RWPE2 (cell line): ENCODE measurements at regions not wholly inside any gene's neighbourhood (a gene's known extent, or its start where the extent isn't known, plus 50 kb on each side); places are given as distances from the start of the nearest gene placed in this dataset.

Experiments
- ATAC-seq: fragments of 200-7000 bp; cut with Tn5 transposase; 3 replicates; pipeline ENCODE4 v1.9.1; 2021; ENCODE audit warnings: low read depth
- DNase-seq: peaks from one replicate; pipeline ENCODE4 v3.0.0-alpha.2; 2020; ENCODE audit warnings: low spot score
- H3K27ac ChIP-seq: fragments of 450-650 bp; 2 replicates; pipeline ENCODE4 v1.5.1; 2017; ENCODE audit warnings: mild to moderate bottlenecking; ENCODE audit not compliant: poor library complexity, severe bottlenecking
- H3K27me3 ChIP-seq: fragments of 250-450 bp; sonication (Bioruptor Pico); 2 replicates; pipeline ENCODE4 v1.5.1; 2021; ENCODE audit warnings: mild to moderate bottlenecking, moderate library complexity; ENCODE audit not compliant: insufficient read depth, poor library complexity, severe bottlenecking
- H3K36me3 ChIP-seq: fragments of 250-450 bp; sonication (Bioruptor Pico); 2 replicates; pipeline ENCODE4 v1.5.1; 2020; ENCODE audit warnings: low read depth, mild to moderate bottlenecking, moderate library complexity
- H3K4me1 ChIP-seq: fragments of 250-450 bp; sonication (Bioruptor Pico); 2 replicates; pipeline ENCODE4 v1.5.1; 2021; ENCODE audit warnings: mild to moderate bottlenecking, moderate library complexity; ENCODE audit not compliant: insufficient read depth, poor library complexity, severe bottlenecking
- H3K4me3 ChIP-seq: fragments of 250-450 bp; sonication (Bioruptor Pico); 2 replicates; pipeline ENCODE4 v1.5.1; 2021; ENCODE audit warnings: mild to moderate bottlenecking, moderate library complexity; ENCODE audit not compliant: severe bottlenecking
- H3K9me3 ChIP-seq: fragments of 250-450 bp; sonication (Bioruptor Pico); 2 replicates; pipeline ENCODE4 v1.5.1; 2021; ENCODE audit warnings: mild to moderate bottlenecking, moderate library complexity; ENCODE audit not compliant: severe bottlenecking
- TF ChIP-seq, protein P1 (sequence below): fragments of 450-650 bp; IDR thresholded peaks from one replicate; pipeline ENCODE4 v1.5.1; 2017; ENCODE audit warnings: mild to moderate bottlenecking, moderate library complexity; ENCODE audit not compliant: poor library complexity, severe bottlenecking

DNA sequence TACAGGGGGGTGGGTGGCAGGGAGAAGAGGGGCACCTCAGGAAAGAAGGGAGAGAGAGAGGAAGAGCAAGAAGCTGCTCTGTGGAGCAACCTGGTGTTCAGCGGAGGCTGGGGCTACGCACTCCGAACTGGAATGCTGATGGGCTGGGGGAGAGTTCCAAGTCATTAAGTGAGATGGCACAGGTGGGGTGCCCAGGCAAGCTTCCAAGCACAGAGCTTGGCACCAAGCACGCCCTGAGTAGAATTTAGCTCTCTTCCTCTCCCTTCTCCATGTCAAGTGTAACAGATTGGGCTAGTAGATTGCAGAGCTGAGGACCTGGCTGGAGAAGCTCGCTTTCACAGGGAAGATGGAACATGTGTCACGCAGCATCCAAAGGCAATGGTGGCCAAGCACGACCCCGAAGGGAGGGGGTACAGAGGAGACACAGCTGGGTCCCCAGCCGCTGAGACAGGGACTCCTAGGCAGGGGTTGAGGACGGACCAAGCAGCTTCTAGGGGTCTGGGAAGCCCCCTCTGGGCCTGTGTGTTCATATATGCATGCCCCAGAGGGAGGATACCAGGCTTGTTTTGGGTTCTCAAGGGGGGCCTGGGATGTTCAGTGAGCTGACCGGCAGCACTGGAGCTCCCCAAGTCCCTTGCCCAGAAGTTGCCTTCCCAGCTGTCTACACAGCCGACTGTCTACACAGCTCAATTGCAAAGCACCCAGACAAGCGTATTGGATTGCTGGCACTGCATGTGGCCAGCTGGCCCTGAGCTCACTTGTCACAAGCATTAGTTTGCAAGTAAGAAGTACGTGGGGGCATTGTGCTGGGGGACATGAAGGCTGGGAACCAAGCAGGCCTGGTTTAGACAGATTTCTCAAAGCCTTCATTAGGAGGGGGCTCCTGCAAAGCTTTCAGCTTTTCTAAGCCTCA, 247.8 kb downstream of the ENGASE start:
- DNase-seq (peak; percentile 36), ATAC-seq (no peak)
- TF ChIP-seq, protein P1, sequence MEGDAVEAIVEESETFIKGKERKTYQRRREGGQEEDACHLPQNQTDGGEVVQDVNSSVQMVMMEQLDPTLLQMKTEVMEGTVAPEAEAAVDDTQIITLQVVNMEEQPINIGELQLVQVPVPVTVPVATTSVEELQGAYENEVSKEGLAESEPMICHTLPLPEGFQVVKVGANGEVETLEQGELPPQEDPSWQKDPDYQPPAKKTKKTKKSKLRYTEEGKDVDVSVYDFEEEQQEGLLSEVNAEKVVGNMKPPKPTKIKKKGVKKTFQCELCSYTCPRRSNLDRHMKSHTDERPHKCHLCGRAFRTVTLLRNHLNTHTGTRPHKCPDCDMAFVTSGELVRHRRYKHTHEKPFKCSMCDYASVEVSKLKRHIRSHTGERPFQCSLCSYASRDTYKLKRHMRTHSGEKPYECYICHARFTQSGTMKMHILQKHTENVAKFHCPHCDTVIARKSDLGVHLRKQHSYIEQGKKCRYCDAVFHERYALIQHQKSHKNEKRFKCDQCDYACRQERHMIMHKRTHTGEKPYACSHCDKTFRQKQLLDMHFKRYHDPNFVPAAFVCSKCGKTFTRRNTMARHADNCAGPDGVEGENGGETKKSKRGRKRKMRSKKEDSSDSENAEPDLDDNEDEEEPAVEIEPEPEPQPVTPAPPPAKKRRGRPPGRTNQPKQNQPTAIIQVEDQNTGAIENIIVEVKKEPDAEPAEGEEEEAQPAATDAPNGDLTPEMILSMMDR, result no peak
- H3K27me3 ChIP-seq, result peaks cover 81% of the 10 kb centered on the region
- H3K9me3 ChIP-seq, result no peaks in the 10 kb centered on the region
- no peaks in the 10 kb centered on the region for H3K4me1 ChIP-seq
- no peak overlapping the region for H3K27ac ChIP-seq
- no peaks in the 10 kb centered on the region for H3K36me3 ChIP-seq
- H3K4me3 ChIP-seq, result no peak overlapping the region

- H3K27ac ChIP-seq, result no peak overlapping the region
Observed at GRCh38 chr17:79320331-79320730, 245.7 kb downstream of the ENGASE start.

GRCh38 chr17:79317916-79318315, 243.3 kb downstream of the ENGASE start:
- DNase-seq, result no peak
- H3K4me3 ChIP-seq, result no peak overlapping the region
- no peaks in the 10 kb centered on the region for H3K9me3 ChIP-seq
- TF ChIP-seq, protein P1, result no peak
- H3K27ac ChIP-seq, result no peak overlapping the region
- no peaks in the 10 kb centered on the region for H3K4me1 ChIP-seq
- ATAC-seq, result no peak
- H3K36me3 ChIP-seq, result no peaks in the 10 kb centered on the region
- peaks cover 86% of the 10 kb centered on the region for H3K27me3 ChIP-seq

More at GRCh38 chr17:79320331-79320730, 245.7 kb downstream of the ENGASE start:
- Histone ChIP-seq H3K4me3 (no peak overlapping the region), H3K4me1 (no peaks in the 10 kb centered on the region), H3K36me3 (no peaks in the 10 kb centered on the region), H3K9me3 (no peaks in the 10 kb centered on the region), H3K27me3 (peaks cover 86% of the 10 kb centered on the region)
- ATAC-seq (no peak), DNase-seq (no peak)
- TF ChIP-seq, protein P1, result no peak

- Histone ChIP-seq H3K4me1 (no peaks in the 10 kb centered on the region), H3K4me3 (no peak overlapping the region), H3K27ac (no peak overlapping the region), H3K9me3 (no peaks in the 10 kb centered on the region), H3K36me3 (no peaks in the 10 kb centered on the region), H3K27me3 (peaks cover 84% of the 10 kb centered on the region)
- ATAC-seq (no peak), DNase-seq (no peak)
- TF ChIP-seq, protein P1, result no peak
Observed at GRCh38 chr17:79316805-79317204, 242.2 kb downstream of the ENGASE start.
